Chondrocyte (in vitro differentiated cells): ENCODE measurements at regions not wholly inside any gene's neighbourhood (a gene's known extent, or its start where the extent isn't known, plus 50 kb on each side); places are given as distances from the start of the nearest gene placed in this dataset.

Experiments used
- DNase-seq: peaks from one replicate; pipeline ENCODE4 v3.0.0; 2021; ENCODE audit warnings: mixed read lengths, low spot score
- H3K27ac Mint-ChIP-seq: one replicate; pipeline ENCODE4 v1.8.0; 2021; ENCODE audit warnings: mild to moderate bottlenecking, moderate library complexity, mixed read lengths; ENCODE audit not compliant: unreplicated experiment
- H3K27me3 Mint-ChIP-seq: 2 replicates; pipeline ENCODE4 v1.8.0; 2021; ENCODE audit warnings: low read depth, mixed read lengths
- H3K36me3 Mint-ChIP-seq: 2 replicates; pipeline ENCODE4 v1.8.0; 2021; ENCODE audit warnings: low read depth, mixed read lengths
- H3K4me1 Mint-ChIP-seq: 2 replicates; pipeline ENCODE4 v1.8.0; 2021; ENCODE audit warnings: low read depth, mild to moderate bottlenecking, mixed read lengths
- H3K4me3 Mint-ChIP-seq: one replicate; pipeline ENCODE4 v1.8.0; 2021; ENCODE audit warnings: mild to moderate bottlenecking, moderate library complexity, mixed read lengths; ENCODE audit not compliant: unreplicated experiment
- H3K9me3 Mint-ChIP-seq: 2 replicates; pipeline ENCODE4 v1.8.0; 2021; ENCODE audit warnings: low read depth, mixed read lengths
- TF ChIP-seq, protein P1 (sequence below): fragments of 200-600 bp; sonication (generic); IDR thresholded peaks from 2 replicates; pipeline ENCODE4 v1.5.0; 2021; ENCODE audit warnings: antibody characterized with exemption, mild to moderate bottlenecking, moderate library complexity

DNA sequence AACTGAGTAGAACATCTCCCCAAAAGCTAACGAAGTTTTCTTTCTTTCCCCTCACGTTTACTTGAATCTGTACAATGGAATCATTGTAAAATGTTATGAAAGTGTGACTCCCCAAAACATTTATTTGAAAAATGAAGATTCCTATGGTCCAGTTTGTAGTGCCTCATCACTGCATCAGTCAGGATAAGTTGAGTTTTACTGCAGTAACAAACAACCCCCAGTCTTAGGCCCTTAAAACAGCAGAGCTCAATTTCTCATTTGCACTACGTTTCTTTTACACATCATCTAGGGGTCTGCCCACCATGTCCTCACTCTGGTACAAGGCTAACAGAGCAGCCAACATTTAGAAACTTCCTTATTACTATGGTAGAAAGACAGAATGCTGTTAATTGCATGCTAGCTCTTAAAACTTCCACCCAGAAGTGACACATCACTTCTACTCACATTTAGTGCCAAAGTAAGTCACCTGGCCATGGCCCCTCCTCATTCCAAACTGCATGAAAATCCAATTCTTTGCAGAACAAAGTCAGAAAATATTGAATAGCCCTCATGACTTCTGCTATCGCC lies 546.4 kb downstream of the MED13L start:
- Mint-ChIP-seq H3K4me1 (no peaks in the 10 kb centered on the region), H3K4me3 (no peak overlapping the region), H3K9me3 (no peaks in the 10 kb centered on the region), H3K36me3 (no peaks in the 10 kb centered on the region), H3K27me3 (peaks cover 5% of the 10 kb centered on the region), H3K27ac (no peak overlapping the region)
- TF ChIP-seq, protein P1, sequence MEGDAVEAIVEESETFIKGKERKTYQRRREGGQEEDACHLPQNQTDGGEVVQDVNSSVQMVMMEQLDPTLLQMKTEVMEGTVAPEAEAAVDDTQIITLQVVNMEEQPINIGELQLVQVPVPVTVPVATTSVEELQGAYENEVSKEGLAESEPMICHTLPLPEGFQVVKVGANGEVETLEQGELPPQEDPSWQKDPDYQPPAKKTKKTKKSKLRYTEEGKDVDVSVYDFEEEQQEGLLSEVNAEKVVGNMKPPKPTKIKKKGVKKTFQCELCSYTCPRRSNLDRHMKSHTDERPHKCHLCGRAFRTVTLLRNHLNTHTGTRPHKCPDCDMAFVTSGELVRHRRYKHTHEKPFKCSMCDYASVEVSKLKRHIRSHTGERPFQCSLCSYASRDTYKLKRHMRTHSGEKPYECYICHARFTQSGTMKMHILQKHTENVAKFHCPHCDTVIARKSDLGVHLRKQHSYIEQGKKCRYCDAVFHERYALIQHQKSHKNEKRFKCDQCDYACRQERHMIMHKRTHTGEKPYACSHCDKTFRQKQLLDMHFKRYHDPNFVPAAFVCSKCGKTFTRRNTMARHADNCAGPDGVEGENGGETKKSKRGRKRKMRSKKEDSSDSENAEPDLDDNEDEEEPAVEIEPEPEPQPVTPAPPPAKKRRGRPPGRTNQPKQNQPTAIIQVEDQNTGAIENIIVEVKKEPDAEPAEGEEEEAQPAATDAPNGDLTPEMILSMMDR = no peak
- DNase-seq = no peak

- H3K9me3 Mint-ChIP-seq = no peaks in the 10 kb centered on the region
- TF ChIP-seq, protein P1 = no peak
- peaks cover 8% of the 10 kb centered on the region for H3K27me3 Mint-ChIP-seq
- DNase-seq = no peak
- H3K27ac Mint-ChIP-seq = no peak overlapping the region
- no peak overlapping the region for H3K4me3 Mint-ChIP-seq
- no peaks in the 10 kb centered on the region for H3K4me1 Mint-ChIP-seq
- no peaks in the 10 kb centered on the region for H3K36me3 Mint-ChIP-seq
Measured at GRCh38 chr12:115726691-115727090, 550.8 kb downstream of the MED13L start.

- Mint-ChIP-seq H3K27ac (no peak overlapping the region), H3K4me1 (no peaks in the 10 kb centered on the region), H3K36me3 (no peaks in the 10 kb centered on the region), H3K9me3 (no peaks in the 10 kb centered on the region), H3K4me3 (no peak overlapping the region), H3K27me3 (peaks cover 5% of the 10 kb centered on the region)
- TF ChIP-seq, protein P1 = no peak
- DNase-seq = no peak
Measured at GRCh38 chr12:115722181-115722580, 555.3 kb downstream of the MED13L start.

DNA sequence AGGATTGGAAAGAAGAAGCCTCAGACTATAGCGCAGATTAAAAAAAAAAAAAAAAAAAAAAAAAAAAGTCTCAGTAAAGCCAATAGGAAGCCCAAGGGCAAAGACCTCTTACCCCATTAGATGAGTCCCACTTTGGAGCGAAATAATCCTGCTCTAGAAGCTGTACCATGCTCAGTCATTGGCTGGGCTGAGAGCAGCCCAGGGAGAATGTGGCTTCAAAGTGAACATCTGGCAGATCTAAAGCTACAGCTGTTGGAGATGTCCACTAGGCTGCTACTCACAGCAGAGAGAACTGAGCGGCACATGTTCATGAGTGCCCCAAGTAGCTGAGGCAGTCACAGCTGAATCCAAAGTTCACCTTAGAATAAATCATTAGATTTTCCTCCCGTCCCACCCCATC lies 560.9 kb downstream of the MED13L start:
- H3K4me1 Mint-ChIP-seq = no peaks in the 10 kb centered on the region
- no peak overlapping the region for H3K27ac Mint-ChIP-seq
- H3K36me3 Mint-ChIP-seq = no peaks in the 10 kb centered on the region
- no peak overlapping the region for H3K4me3 Mint-ChIP-seq
- H3K9me3 Mint-ChIP-seq = no peaks in the 10 kb centered on the region
- peaks cover 12% of the 10 kb centered on the region for H3K27me3 Mint-ChIP-seq
- TF ChIP-seq, protein P1 = no peak
- DNase-seq = no peak

- H3K4me1 Mint-ChIP-seq = no peaks in the 10 kb centered on the region
Measured at GRCh38 chr12:115712676-115713075, 564.8 kb downstream of the MED13L start.

More at GRCh38 chr12:115712676-115713075, 564.8 kb downstream of the MED13L start:
- TF ChIP-seq, protein P1 = no peak
- DNase-seq = no peak
- H3K36me3 Mint-ChIP-seq = no peaks in the 10 kb centered on the region
- no peaks in the 10 kb centered on the region for H3K9me3 Mint-ChIP-seq
- H3K27me3 Mint-ChIP-seq = peaks cover 15% of the 10 kb centered on the region
- H3K27ac Mint-ChIP-seq = no peak overlapping the region
- H3K4me3 Mint-ChIP-seq = no peak overlapping the region
